OCI-LY1 (cell line): ENCODE measurements at regions not wholly inside any gene's neighbourhood (a gene's known extent, or its start where the extent isn't known, plus 50 kb on each side); places are given as distances from the start of the nearest gene placed in this dataset.

ENCODE experiments used
- H2AFZ ChIP-seq: fragments of 200-600 bp; sonication (generic), shearing (Covaris generic); 2 replicates; pipeline ENCODE4 v1.6.0; 2014; ENCODE audit warnings: antibody characterized with exemption, mild to moderate bottlenecking, low read length
- H3F3A ChIP-seq: fragments of 200-600 bp; sonication (generic), shearing (Covaris generic); 2 replicates; pipeline ENCODE4 v1.6.0; 2014; ENCODE audit warnings: mild to moderate bottlenecking, antibody characterized with exemption, low read length, moderate library complexity; ENCODE audit not compliant: insufficient read depth
- H3K27ac ChIP-seq: fragments of 200-600 bp; sonication (generic); 2 replicates; pipeline ENCODE4 v1.5.1; 2014; ENCODE audit warnings: low read length, mixed run types, mild to moderate bottlenecking, low read depth; ENCODE audit not compliant: poor library complexity, severe bottlenecking
- H3K27me3 ChIP-seq: fragments of 200-600 bp; sonication (generic); 2 replicates; pipeline ENCODE4 v1.6.0; 2014; ENCODE audit warnings: antibody characterized with exemption, mild to moderate bottlenecking, low read length, moderate library complexity; ENCODE audit not compliant: insufficient read depth
- H3K36me3 ChIP-seq: fragments of 200-600 bp; sonication (generic); 2 replicates; pipeline ENCODE4 v1.6.1; 2014; ENCODE audit warnings: mild to moderate bottlenecking, antibody characterized with exemption, low read length, moderate library complexity, mixed read lengths; ENCODE audit not compliant: insufficient read depth
- H3K4me1 ChIP-seq: fragments of 200-600 bp; sonication (generic); 2 replicates; pipeline ENCODE4 v1.5.1; 2014; ENCODE audit warnings: mild to moderate bottlenecking, low read length, moderate library complexity; ENCODE audit not compliant: insufficient read depth, severe bottlenecking
- H3K4me2 ChIP-seq: fragments of 200-600 bp; sonication (generic), shearing (Covaris generic); 2 replicates; pipeline ENCODE4 v1.6.1; 2014; ENCODE audit warnings: low read length
- H3K4me3 ChIP-seq: fragments of 200-600 bp; sonication (generic); 2 replicates; pipeline ENCODE4 v1.5.1; 2014; ENCODE audit warnings: low read length, low read depth, mild to moderate bottlenecking, mixed read lengths; ENCODE audit not compliant: poor library complexity, severe bottlenecking
- H3K79me2 ChIP-seq: fragments of 200-600 bp; shearing (Covaris generic); 2 replicates; pipeline ENCODE4 v1.6.1; 2016; ENCODE audit warnings: mixed run types, low read length, mixed read lengths; ENCODE audit not compliant: insufficient read depth
- H3K9ac ChIP-seq: fragments of 200-600 bp; sonication (generic), shearing (Covaris generic); 2 replicates; pipeline ENCODE4 v1.6.1; 2014; ENCODE audit warnings: mild to moderate bottlenecking, low read length, mixed read lengths
- H3K9me2 ChIP-seq: fragments of 200-600 bp; sonication (generic), shearing (Covaris generic); 2 replicates; pipeline ENCODE4 v1.6.1; 2014; ENCODE audit warnings: low read depth, mild to moderate bottlenecking, low read length, mixed read lengths
- H3K9me3 ChIP-seq: fragments of 200-600 bp; shearing (Covaris generic); 2 replicates; pipeline ENCODE4 v1.6.1; 2014; ENCODE audit warnings: low read length, mixed read lengths
- H4K20me1 ChIP-seq: fragments of 200-600 bp; sonication (generic), shearing (Covaris generic); 2 replicates; pipeline ENCODE4 v1.6.0; 2016; ENCODE audit warnings: mild to moderate bottlenecking, low read length; ENCODE audit not compliant: insufficient read depth
- EZH2 ChIP-seq: fragments of 200-600 bp; sonication (generic), shearing (Covaris generic); IDR thresholded peaks from 2 replicates; pipeline ENCODE4 v1.8.0; 2017; ENCODE audit warnings: borderline replicate concordance, mixed run types, mild to moderate bottlenecking, antibody characterized with exemption, low read length, moderate library complexity, mixed read lengths
- TF ChIP-seq, protein P1 (sequence below): fragments of 200-600 bp; sonication (generic), shearing (Covaris generic); IDR thresholded peaks from 2 replicates; pipeline ENCODE4 v1.5.1; 2017; ENCODE audit warnings: mild to moderate bottlenecking, antibody characterized with exemption, low read length, moderate library complexity, mixed read lengths

DNA sequence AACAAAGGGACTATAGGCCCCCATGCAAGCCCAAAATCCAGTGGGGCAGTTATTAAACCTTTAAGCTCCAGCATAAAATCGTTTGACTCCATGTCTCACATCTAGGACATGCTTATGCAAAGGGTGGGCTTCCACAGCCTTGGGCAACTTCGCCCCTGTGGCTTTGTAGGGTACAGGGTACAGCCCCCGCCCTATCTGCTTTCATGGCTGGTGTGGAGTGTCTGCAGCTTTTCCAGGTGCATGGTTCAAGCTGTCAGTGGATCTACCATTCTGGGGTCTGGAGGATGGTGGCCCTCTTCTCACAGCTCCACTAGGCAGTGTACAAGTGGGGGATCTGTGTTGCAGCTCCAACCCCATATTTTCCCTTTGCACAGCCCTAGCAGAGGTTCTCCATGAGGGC, 559.8 kb upstream of the TECRL start:
- H3K4me1 ChIP-seq = no peaks in the 10 kb centered on the region
- no peaks in the 10 kb centered on the region for H3K9me3 ChIP-seq
- H3K9me2 ChIP-seq = no peaks in the 10 kb centered on the region
- H3K4me2 ChIP-seq = no peak overlapping the region
- H3K27me3 ChIP-seq = no peaks in the 10 kb centered on the region
- no peaks in the 10 kb centered on the region for H3K36me3 ChIP-seq
- no peak overlapping the region for H3K9ac ChIP-seq
- TF ChIP-seq, protein P1, sequence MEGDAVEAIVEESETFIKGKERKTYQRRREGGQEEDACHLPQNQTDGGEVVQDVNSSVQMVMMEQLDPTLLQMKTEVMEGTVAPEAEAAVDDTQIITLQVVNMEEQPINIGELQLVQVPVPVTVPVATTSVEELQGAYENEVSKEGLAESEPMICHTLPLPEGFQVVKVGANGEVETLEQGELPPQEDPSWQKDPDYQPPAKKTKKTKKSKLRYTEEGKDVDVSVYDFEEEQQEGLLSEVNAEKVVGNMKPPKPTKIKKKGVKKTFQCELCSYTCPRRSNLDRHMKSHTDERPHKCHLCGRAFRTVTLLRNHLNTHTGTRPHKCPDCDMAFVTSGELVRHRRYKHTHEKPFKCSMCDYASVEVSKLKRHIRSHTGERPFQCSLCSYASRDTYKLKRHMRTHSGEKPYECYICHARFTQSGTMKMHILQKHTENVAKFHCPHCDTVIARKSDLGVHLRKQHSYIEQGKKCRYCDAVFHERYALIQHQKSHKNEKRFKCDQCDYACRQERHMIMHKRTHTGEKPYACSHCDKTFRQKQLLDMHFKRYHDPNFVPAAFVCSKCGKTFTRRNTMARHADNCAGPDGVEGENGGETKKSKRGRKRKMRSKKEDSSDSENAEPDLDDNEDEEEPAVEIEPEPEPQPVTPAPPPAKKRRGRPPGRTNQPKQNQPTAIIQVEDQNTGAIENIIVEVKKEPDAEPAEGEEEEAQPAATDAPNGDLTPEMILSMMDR = no peak
- TF ChIP-seq EZH2 = no peak
- no peak overlapping the region for H3K4me3 ChIP-seq
- H3K79me2 ChIP-seq = no peaks in the 10 kb centered on the region
- H2AFZ ChIP-seq = no peak overlapping the region
- H4K20me1 ChIP-seq = no peaks in the 10 kb centered on the region
- H3K27ac ChIP-seq = no peak overlapping the region
- no peaks in the 10 kb centered on the region for H3F3A ChIP-seq

DNA sequence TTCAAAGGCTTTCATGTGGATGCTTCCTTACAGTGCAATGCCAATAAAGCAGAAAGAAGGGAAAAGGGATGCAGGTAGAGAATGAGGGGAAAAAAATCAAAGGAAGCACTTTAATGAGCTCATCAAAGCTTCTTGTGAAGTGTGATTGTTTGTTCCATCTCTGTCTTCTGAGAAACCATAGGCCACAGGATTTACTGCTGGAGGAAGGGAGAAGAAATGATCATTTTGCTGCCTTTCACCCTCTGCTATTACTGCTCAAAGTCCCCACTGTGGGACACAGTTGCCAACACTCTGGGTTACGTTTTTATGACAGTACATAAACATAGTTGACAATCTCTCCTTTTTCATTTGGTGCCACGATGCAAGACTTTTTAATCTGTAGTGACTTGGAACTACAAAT, 558.0 kb upstream of the TECRL start:
- Histone ChIP-seq H3K4me3 (no peak overlapping the region), H3K9me3 (no peaks in the 10 kb centered on the region), H3K4me2 (no peak overlapping the region), H3F3A (no peaks in the 10 kb centered on the region), H3K27ac (no peak overlapping the region), H2AFZ (no peak overlapping the region), H3K9me2 (no peaks in the 10 kb centered on the region), H3K79me2 (no peaks in the 10 kb centered on the region), H3K4me1 (no peaks in the 10 kb centered on the region), H3K27me3 (no peaks in the 10 kb centered on the region), H3K9ac (no peak overlapping the region), H3K36me3 (no peaks in the 10 kb centered on the region), H4K20me1 (no peaks in the 10 kb centered on the region)
- TF ChIP-seq EZH2 = no peak
- TF ChIP-seq, protein P1 = no peak

DNA sequence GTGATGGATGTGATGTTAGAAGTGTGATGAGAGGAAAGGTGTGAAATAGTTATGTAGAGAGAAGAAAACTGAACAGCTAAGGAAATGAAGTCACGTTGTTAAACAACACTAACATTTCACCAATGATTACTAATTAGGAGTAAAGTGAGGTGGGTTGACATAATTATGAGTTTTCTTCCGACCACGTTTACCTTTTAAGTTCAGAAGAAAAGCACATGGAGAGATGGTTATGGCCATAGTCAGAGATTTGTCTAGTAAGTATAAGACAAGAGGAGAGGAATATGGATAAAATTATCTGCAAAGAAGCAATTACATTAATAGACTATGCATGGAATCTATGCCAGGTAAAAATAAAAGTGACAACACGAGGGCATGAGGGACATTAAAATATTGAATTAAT, 551.3 kb upstream of the TECRL start:
- no peaks in the 10 kb centered on the region for H3K27me3 ChIP-seq
- no peak overlapping the region for H3K4me2 ChIP-seq

More for the DNA sequence above, 551.3 kb upstream of the TECRL start:
- H2AFZ ChIP-seq = no peak overlapping the region
- no peaks in the 10 kb centered on the region for H4K20me1 ChIP-seq
- H3K9me3 ChIP-seq = no peaks in the 10 kb centered on the region
- no peak overlapping the region for H3K27ac ChIP-seq
- no peak overlapping the region for H3K9ac ChIP-seq
- H3K9me2 ChIP-seq = no peaks in the 10 kb centered on the region
- H3K36me3 ChIP-seq = no peaks in the 10 kb centered on the region
- no peak overlapping the region for H3K4me3 ChIP-seq
- TF ChIP-seq, protein P1 = no peak
- no peak for TF ChIP-seq EZH2
- no peaks in the 10 kb centered on the region for H3K79me2 ChIP-seq
- H3K4me1 ChIP-seq = no peaks in the 10 kb centered on the region
- no peaks in the 10 kb centered on the region for H3F3A ChIP-seq
